A549 (cell line): ENCODE measurements at regions not wholly inside any gene's neighbourhood (a gene's known extent, or its start where the extent isn't known, plus 50 kb on each side); places are given as distances from the start of the nearest gene placed in this dataset.

Experiments
- ATAC-seq, 2 experiments: fragments of 200-7000 bp in 1 of 2; fragments of >200 bp in 1 of 2; cut with Nextera tagmentation in 1 of 2; cut with Tn5 transposase in 1 of 2; 3 replicates each; pipeline versions ENCODE4 v1.8.0 to v1.9.1; 2018 to 2020; ENCODE audit warnings: mild to moderate bottlenecking in 1 of 2, moderate library complexity in 1 of 2
- CTCF ChIA-PET: fragments of 300-600 bp; sonication (Branson Sonifier 250); formaldehyde crosslinking; extraction: SDS; loops from one replicate; lab custom pipeline; 2021; ENCODE audit warnings: antibody characterized with exemption, inconsistent platforms; lab: Yijun Ruan, JAX
- POLR2A ChIA-PET: fragments of 350-600 bp; formaldehyde crosslinking; extraction: SDS; loops from one replicate; lab custom pipeline; 2021; ENCODE audit warnings: antibody characterized with exemption, inconsistent platforms; lab: Yijun Ruan, JAX
- DNase-seq, 2 experiments: peaks; one replicate each; pipeline versions ENCODE4 v3.0.0 to v3.0.0-alpha.2; 2011 to 2016; ENCODE audit warnings: low read depth in 1 of 2, low spot score in 1 of 2
- FAIRE-seq: peaks from 2 replicates; lab custom pipeline; 2011; peaks lifted over from hg19 to GRCh38; lab: Jason Lieb, UNC
- H3K27ac ChIP-seq, 2 experiments: fragments of >200 bp; sonication (Bioruptor Twin); formaldehyde crosslinking; 3 replicates each; pipeline ENCODE4 v1.5.1; 2016 to 2017
- H3K4me1 ChIP-seq: fragments of >200 bp; sonication (Bioruptor Twin); formaldehyde crosslinking; 3 replicates; pipeline ENCODE4 v1.6.1; 2016
- H3K4me2 ChIP-seq: fragments of >200 bp; sonication (Bioruptor Twin); formaldehyde crosslinking; 3 replicates; pipeline ENCODE4 v1.6.1; 2016
- H3K4me3 ChIP-seq: fragments of >200 bp; sonication (Bioruptor Twin); formaldehyde crosslinking; 3 replicates; pipeline ENCODE4 v1.5.1; 2016
- H3K9me3 ChIP-seq: fragments of >200 bp; sonication (Bioruptor Twin); formaldehyde crosslinking; 3 replicates; pipeline ENCODE4 v1.6.1; 2016
- CBX8 ChIP-seq: fragments of 200-600 bp; sonication (generic); IDR thresholded peaks from 2 replicates; pipeline ENCODE4 v1.6.1; 2016
- CEBPB ChIP-seq, 2 experiments: fragments of >200 bp in 1 of 2; sonication (Bioruptor Twin) in 1 of 2; formaldehyde crosslinking in 1 of 2; IDR thresholded peaks; 2 replicates each; pipeline ENCODE4 v1.6.1; 2012 to 2016
- CHD2 ChIP-seq: fragments of 150-350 bp; IDR thresholded peaks from 2 replicates; pipeline ENCODE4 v1.6.1; 2014; ENCODE audit warnings: low read length; ENCODE audit not compliant: partially characterized antibody
- CHD4 ChIP-seq: fragments of 200-600 bp; sonication (generic); IDR thresholded peaks from 2 replicates; pipeline ENCODE4 v1.6.1; 2016; ENCODE audit warnings: antibody characterized with exemption, mild to moderate bottlenecking, borderline replicate concordance
- EHF ChIP-seq: fragments of 250-450 bp; sonication (Bioruptor Pico); IDR thresholded peaks from 2 replicates; pipeline ENCODE4 v1.5.0; 2020; ENCODE audit warnings: mild to moderate bottlenecking
- EP300 ChIP-seq, 2 experiments: fragments of >200 bp; sonication (Bioruptor Twin); formaldehyde crosslinking; IDR thresholded peaks; 2 replicates in 1 of 2; 3 replicates in 1 of 2; pipeline ENCODE4 v1.6.1; 2016 to 2017
- FOSB ChIP-seq: fragments of 250-450 bp; sonication (Bioruptor Pico); IDR thresholded peaks from 2 replicates; pipeline ENCODE4 v1.5.0; 2020; ENCODE audit warnings: mild to moderate bottlenecking, moderate library complexity
- FOSL2 ChIP-seq, 2 experiments: fragments of 450-650 bp in 1 of 2; fragments of >200 bp in 1 of 2; sonication (Bioruptor Twin) in 1 of 2; formaldehyde crosslinking; IDR thresholded peaks; 2 replicates each; pipeline versions ENCODE4 v1.5.0 to v1.6.1; 2016 to 2020; ENCODE audit warnings: mild to moderate bottlenecking in 1 of 2, moderate library complexity in 1 of 2
- HEYL ChIP-seq: fragments of 250-450 bp; sonication (Bioruptor Pico); IDR thresholded peaks from 2 replicates; pipeline ENCODE4 v1.8.0; 2021; ENCODE audit warnings: mild to moderate bottlenecking, moderate library complexity
- HOXA7 ChIP-seq: fragments of 250-450 bp; sonication (Bioruptor Pico); IDR thresholded peaks from 2 replicates; pipeline ENCODE4 v1.5.0; 2020; ENCODE audit warnings: mild to moderate bottlenecking, moderate library complexity
- HOXB5 ChIP-seq: fragments of 250-450 bp; sonication (Bioruptor Pico); IDR thresholded peaks from 2 replicates; pipeline ENCODE4 v1.5.0; 2020; ENCODE audit warnings: mild to moderate bottlenecking, moderate library complexity
- KDM5A ChIP-seq: fragments of 200-600 bp; sonication (generic); IDR thresholded peaks from 2 replicates; pipeline ENCODE4 v1.6.1; 2016; ENCODE audit warnings: antibody characterized with exemption, mild to moderate bottlenecking
- NR3C1 ChIP-seq: fragments of >200 bp; sonication (Bioruptor Twin); formaldehyde crosslinking; IDR thresholded peaks from 3 replicates; pipeline ENCODE4 v1.6.1; 2017
- PHF8 ChIP-seq: fragments of 200-600 bp; sonication (generic); IDR thresholded peaks from 2 replicates; pipeline ENCODE4 v1.6.1; 2016; ENCODE audit warnings: low read depth, mild to moderate bottlenecking, antibody characterized with exemption, moderate library complexity, borderline replicate concordance
- RAD21 ChIP-seq, 2 experiments: fragments of >200 bp in 1 of 2; sonication (Bioruptor Twin) in 1 of 2; formaldehyde crosslinking in 1 of 2; IDR thresholded peaks in 1 of 2; conservative IDR thresholded peaks in 1 of 2; 2 replicates in 1 of 2; 3 replicates in 1 of 2; pipeline ENCODE4 v1.6.1; 2012 to 2018; ENCODE audit warnings: inconsistent platforms in 1 of 2
- RARB ChIP-seq: fragments of 250-450 bp; sonication (Bioruptor Pico); IDR thresholded peaks from 2 replicates; pipeline ENCODE4 v1.8.0; 2021; ENCODE audit warnings: mild to moderate bottlenecking, moderate library complexity
- RFX5 ChIP-seq: fragments of 450-650 bp; IDR thresholded peaks from 2 replicates; pipeline ENCODE4 v1.7.1; 2014; ENCODE audit warnings: antibody characterized with exemption, mild to moderate bottlenecking, moderate library complexity
- RNF2 ChIP-seq: fragments of 200-600 bp; sonication (generic); IDR thresholded peaks from 2 replicates; pipeline ENCODE4 v1.6.1; 2016; ENCODE audit warnings: low read depth, mild to moderate bottlenecking, antibody characterized with exemption, moderate library complexity, borderline replicate concordance
- TFCP2L1 ChIP-seq: fragments of 250-450 bp; sonication (Bioruptor Pico); IDR thresholded peaks from 2 replicates; pipeline ENCODE4 v1.5.0; 2021; ENCODE audit warnings: mild to moderate bottlenecking
- TP53 ChIP-seq: fragments of 250-450 bp; sonication (Bioruptor Pico); IDR thresholded peaks from 2 replicates; pipeline ENCODE4 v1.5.0; 2021; ENCODE audit warnings: mild to moderate bottlenecking, moderate library complexity
- ZC3H11A ChIP-seq: fragments of 450-650 bp; IDR thresholded peaks from 2 replicates; pipeline ENCODE4 v1.6.1; 2014; ENCODE audit warnings: antibody characterized with exemption, mild to moderate bottlenecking
- ZFP36 ChIP-seq: fragments of 450-650 bp; IDR thresholded peaks from 2 replicates; pipeline ENCODE4 v1.6.1; 2014; ENCODE audit warnings: borderline replicate concordance; ENCODE audit not compliant: partially characterized antibody
- ZNF302 ChIP-seq: fragments of 250-450 bp; sonication (Bioruptor Pico); IDR thresholded peaks from 2 replicates; pipeline ENCODE4 v1.9.0; 2021; ENCODE audit warnings: inconsistent platforms, mild to moderate bottlenecking, moderate library complexity
- ZSCAN20 ChIP-seq: fragments of 250-450 bp; sonication (Bioruptor Pico); IDR thresholded peaks from 2 replicates; pipeline ENCODE4 v1.8.0; 2022; ENCODE audit warnings: mild to moderate bottlenecking, moderate library complexity
- WGBS: methylation state at CpG from one replicate; pipeline ENCODE4 v1.1.6; 2017; ENCODE audit errors: missing lambda C conversion rate; 5-methylcytosine and 5-hydroxymethylcytosine counted together
- TF ChIP-seq, protein P1 (sequence below): fragments of >200 bp; sonication (Bioruptor Twin); formaldehyde crosslinking; IDR thresholded peaks from 2 replicates; pipeline ENCODE4 v1.6.1; 2016
- TF ChIP-seq, protein P2 (sequence below): fragments of >200 bp; sonication (Bioruptor Twin); formaldehyde crosslinking; IDR thresholded peaks from 3 replicates; pipeline ENCODE4 v1.5.1; 2016

DNA sequence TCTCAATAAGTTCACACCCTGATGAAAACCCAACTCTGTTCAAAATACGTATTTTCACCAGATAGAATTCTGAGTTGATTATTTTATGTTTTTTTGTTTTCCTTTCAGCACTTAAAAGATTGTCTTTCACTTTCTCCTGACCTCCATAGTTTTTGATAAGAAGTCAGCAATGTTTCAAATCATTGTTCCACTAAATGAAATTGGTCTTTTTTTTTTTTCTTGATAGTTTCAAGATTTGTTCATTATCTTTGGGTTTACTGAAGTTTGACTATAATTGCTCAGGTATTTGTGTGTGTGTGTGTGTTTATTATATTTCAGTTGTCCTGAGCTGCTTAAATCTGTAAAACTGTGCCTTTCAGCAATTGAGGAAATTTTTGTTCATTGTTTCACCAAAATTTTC lies 498.7 kb downstream of the TLE1 start:
- no peak for DNase-seq
- peaks cover 14% of the 10 kb centered on the region; the same call in 1 of the 3 replicates for H3K9me3 ChIP-seq
- H3K4me1 ChIP-seq = peaks cover 15% of the 10 kb centered on the region
- POLR2A ChIA-PET = no interaction called here
- H3K27ac ChIP-seq = no peak overlapping the region
- TF ChIP-seq NR3C1 (no peak), RFX5 (no peak), EP300 (IDR thresholded peaks at IDR 0.05) (no peak), ZSCAN20 (CRISPR knock-in tag) (no peak), RAD21 (conservative IDR thresholded peaks at IDR 0.05 in 1 of 2, IDR thresholded peaks at IDR 0.05 in 1 of 2) (no peak), ZNF302 (CRISPR knock-in tag) (no peak), HOXB5 (CRISPR knock-in tag) (no peak), RNF2 (no peak), EHF (CRISPR knock-in tag) (no peak), RARB (CRISPR knock-in tag) (no peak)
- TF ChIP-seq, protein P1, sequence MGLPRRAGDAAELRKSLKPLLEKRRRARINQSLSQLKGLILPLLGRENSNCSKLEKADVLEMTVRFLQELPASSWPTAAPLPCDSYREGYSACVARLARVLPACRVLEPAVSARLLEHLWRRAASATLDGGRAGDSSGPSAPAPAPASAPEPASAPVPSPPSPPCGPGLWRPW = no peak
- TF ChIP-seq, all 56 proteins: peak for 0
- no peak for ATAC-seq
- FAIRE-seq = peak; percentile 36
- no peak overlapping the region for H3K4me2 ChIP-seq
- CTCF ChIA-PET = no interaction called here
- WGBS = 60% methylated on average over 1 of the region's 1 CpG
- H3K4me3 ChIP-seq = no peak overlapping the region

DNA sequence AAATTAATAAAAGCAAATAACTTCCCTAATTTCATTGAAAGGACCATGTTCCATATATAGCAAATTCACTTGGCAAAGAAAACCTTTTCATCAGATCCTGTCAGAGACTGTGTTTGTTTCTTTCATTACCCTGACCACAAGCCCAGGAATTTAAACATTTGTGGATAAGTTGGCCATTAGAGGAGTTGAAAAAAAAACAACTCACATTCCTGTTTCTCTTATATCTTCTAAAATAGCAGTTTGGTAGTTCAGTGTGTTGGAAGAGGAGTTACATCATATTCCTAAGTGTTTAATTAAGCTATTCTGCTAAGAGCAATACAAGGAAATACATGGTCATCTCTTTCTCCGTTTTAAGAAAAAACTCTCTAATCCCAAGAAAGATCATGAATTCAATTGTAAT lies 505.6 kb downstream of the TLE1 start:
- FAIRE-seq (no peak), ATAC-seq (no peak), DNase-seq (no peak)
- H3K4me3 ChIP-seq = no peak overlapping the region
- no peaks in the 10 kb centered on the region for H3K9me3 ChIP-seq
- CTCF ChIA-PET = no interaction called here
- WGBS = 71% methylated on average over 1 of the region's 1 CpG
- POLR2A ChIA-PET = no interaction called here
- TF ChIP-seq TFCP2L1 (CRISPR knock-in tag) (no peak), TP53 (CRISPR knock-in tag) (no peak), KDM5A (no peak), HEYL (CRISPR knock-in tag) (no peak), RAD21 (conservative IDR thresholded peaks at IDR 0.05 in 1 of 2, IDR thresholded peaks at IDR 0.05 in 1 of 2) (no peak), PHF8 (no peak), ZFP36 (no peak), CHD2 (no peak), FOSL2 (IDR thresholded peaks at IDR 0.05) (no peak), FOSL2 (CRISPR knock-in tag; IDR thresholded peaks at IDR 0.05) (no peak), CBX8 (no peak), HOXA7 (no peak), CHD4 (no peak), CEBPB (IDR thresholded peaks at IDR 0.05) (no peak), ZC3H11A (no peak), RARB (CRISPR knock-in tag) (no peak), FOSB (CRISPR knock-in tag) (no peak), HOXB5 (CRISPR knock-in tag) (no peak)
- TF ChIP-seq, protein P2, sequence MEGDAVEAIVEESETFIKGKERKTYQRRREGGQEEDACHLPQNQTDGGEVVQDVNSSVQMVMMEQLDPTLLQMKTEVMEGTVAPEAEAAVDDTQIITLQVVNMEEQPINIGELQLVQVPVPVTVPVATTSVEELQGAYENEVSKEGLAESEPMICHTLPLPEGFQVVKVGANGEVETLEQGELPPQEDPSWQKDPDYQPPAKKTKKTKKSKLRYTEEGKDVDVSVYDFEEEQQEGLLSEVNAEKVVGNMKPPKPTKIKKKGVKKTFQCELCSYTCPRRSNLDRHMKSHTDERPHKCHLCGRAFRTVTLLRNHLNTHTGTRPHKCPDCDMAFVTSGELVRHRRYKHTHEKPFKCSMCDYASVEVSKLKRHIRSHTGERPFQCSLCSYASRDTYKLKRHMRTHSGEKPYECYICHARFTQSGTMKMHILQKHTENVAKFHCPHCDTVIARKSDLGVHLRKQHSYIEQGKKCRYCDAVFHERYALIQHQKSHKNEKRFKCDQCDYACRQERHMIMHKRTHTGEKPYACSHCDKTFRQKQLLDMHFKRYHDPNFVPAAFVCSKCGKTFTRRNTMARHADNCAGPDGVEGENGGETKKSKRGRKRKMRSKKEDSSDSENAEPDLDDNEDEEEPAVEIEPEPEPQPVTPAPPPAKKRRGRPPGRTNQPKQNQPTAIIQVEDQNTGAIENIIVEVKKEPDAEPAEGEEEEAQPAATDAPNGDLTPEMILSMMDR = no peak
- H3K27ac ChIP-seq = no peak overlapping the region
- peaks cover 5% of the 10 kb centered on the region; the same call in 1 of the 3 replicates for H3K4me1 ChIP-seq
- no peak overlapping the region for H3K4me2 ChIP-seq
